AG08396 (cell line): ENCODE measurements at regions not wholly inside any gene's neighbourhood (a gene's known extent, or its start where the extent isn't known, plus 50 kb on each side); places are given as distances from the start of the nearest gene placed in this dataset.

Experiments
- DNase-seq: peaks from one replicate; pipeline ENCODE4 v3.0.0; 2012; ENCODE audit warnings: low spot score, mixed read lengths

DNA sequence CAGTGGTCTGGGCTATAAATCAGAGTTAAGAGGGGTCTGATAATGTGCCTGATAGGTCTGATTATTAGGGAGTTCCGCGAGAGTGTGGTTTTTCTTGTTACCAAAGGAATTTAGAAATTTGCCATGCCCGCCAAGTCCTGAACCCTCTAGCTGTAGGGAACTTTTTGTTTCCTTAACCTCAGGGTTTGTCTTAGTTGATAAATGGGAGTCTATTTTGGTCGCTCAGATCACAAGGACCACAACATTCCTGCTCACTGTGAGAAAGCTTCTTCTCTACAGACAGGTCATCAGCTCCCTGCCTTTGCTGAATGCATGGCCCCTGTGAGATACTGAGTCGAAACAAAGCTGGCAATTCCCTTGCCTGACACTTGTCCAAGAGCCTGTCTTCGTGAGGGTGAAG is 497.8 kb downstream of the HS3ST4 start:
- DNase-seq: no peak

- no peak for DNase-seq
These were observed 502.8 kb downstream of the HS3ST4 start for GRCh38 chr16:26194526-26194925.

DNA sequence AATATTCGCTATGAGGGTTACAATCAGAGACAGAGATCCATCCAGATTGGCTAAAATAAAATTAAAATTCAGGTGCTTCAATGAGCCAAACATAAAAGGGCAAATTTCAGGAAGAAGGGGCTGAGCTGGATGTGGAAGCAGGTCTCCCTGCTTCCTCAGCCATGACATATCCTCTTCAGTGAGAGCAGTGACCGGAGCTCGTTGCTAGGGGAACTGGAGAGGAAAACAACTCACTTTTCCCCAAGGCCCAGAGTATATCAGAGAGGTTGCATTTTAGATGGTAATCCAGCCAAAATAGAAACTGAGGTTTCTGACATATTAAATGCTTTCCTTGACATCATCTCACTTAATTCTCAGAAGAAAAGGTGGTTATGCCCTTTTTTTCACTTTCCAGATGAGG is 503.5 kb downstream of the HS3ST4 start:
- DNase-seq: no peak

GRCh38 chr16:26196310-26196709 is 504.6 kb downstream of the HS3ST4 start:
- DNase-seq: no peak

DNA sequence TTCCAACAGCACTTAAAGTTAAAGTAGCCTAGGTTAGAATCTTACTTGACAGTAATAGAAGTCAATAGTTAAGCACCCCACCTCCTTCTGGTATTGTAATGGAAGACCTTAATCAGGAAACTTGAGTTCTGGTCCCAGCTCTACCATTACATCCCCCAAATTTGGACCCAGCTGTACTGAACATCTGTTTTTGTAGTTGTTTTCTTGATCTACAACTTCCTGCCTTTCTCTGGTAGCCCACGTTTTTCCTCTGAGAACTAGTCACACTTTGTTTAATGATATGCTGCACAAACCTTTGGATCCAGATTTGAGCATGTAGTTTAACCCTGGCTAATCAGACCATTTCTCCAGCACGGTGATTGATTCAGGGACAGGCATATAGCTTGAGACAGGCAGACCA is 505.0 kb downstream of the HS3ST4 start:
- no peak for DNase-seq

GRCh38 chr16:26197707-26198106 is 505.9 kb downstream of the HS3ST4 start:
- DNase-seq: no peak

GRCh38 chr16:26198221-26198620 is 506.5 kb downstream of the HS3ST4 start:
- DNase-seq: no peak

DNA sequence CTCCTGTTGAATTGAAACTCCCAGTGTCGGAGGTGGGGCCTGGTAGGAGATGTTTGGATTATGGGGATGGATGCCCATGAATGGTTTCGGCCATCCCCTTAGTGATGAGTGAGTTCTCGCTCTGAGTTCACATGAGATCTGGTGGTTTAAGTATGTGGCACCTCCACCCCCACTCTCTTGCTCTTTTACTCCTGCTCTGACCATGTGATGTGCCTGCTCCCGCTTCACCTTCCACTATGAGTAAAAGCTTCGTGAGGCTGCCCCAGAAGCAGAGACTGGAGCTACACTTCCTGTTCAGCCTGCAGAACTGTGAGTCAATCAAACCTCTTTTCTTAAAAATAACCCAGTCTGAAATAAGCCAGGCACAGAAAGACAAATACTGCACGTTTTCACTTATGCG is 512.4 kb downstream of the HS3ST4 start:
- DNase-seq: no peak

GRCh38 chr16:26211542-26211941 is 519.8 kb downstream of the HS3ST4 start:
- no peak for DNase-seq

DNA sequence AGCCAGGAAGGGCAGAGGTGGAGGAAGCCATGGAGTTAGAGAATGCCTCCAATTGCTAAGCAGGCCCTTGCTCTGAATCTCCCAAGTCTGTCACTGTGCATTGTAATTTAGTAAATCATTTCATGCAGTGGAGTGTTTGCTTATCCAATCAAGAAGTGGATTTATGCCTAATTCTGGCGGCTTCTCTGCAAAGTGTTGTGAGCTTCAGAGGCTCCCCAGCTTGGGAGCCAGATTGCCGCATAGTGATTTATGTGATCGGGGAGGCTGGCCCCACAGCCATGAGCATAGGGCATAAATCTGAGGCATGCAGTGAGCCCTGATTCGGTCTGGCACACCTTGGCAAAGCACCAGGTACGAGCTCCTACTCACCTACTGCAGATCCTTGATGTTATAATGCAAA is 520.8 kb downstream of the HS3ST4 start:
- DNase-seq: no peak

DNA sequence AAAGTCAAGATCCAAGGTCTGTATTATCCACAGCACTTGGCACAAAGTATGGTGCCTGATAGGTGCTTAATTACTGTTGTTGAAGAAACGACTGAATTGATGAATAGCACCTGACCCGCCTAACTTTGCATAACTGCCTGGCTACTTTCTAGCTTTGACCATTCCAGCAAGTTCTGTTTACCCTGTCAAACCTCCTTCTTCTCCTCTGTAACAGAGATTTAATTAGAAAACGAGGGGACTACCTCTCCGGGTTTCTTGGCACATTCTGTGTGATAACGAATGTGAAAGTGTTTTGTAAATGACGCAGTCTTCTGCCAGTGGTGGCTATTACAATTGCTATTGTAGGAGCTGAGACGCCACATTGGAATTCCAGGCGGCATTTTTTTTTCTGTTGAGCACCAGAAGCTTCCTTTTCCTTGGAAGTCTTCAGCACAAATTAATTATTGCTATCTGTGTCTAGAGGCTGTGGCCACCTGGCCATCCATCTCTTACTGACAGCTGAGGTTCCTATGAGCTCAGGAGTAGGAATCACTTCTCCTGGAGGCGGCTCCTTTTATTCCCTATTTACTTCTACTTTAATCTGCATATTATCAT is 522.9 kb downstream of the HS3ST4 start:
- no peak for DNase-seq

DNA sequence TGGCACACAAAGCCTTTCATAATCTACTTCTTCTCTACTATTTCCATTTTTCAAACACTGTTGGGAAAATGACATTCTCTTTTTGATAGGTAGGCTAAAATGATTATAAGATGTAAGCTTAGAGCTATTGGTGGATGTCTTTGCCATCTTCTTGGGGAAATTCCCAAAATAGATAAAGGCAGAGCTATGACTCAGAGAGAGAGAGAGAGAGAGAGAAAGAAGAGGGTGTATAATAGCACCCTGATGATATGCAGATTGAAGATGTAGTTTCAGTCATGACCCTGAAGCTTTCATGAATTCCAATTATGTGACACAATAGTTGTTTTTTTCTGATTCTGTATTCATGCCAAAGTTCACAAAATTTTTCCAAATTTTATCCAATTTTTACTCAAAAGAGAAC is 529.1 kb downstream of the HS3ST4 start:
- DNase-seq: no peak

- DNase-seq: no peak
These were observed 539.9 kb downstream of the HS3ST4 start for GRCh38 chr16:26231647-26232046.

- DNase-seq: no peak
These were observed 549.0 kb downstream of the HS3ST4 start for GRCh38 chr16:26240807-26241206.

GRCh38 chr16:26247063-26247462 is 555.3 kb downstream of the HS3ST4 start:
- no peak for DNase-seq

- DNase-seq: no peak
These were observed 560.8 kb downstream of the HS3ST4 start for GRCh38 chr16:26252598-26252997.

DNA sequence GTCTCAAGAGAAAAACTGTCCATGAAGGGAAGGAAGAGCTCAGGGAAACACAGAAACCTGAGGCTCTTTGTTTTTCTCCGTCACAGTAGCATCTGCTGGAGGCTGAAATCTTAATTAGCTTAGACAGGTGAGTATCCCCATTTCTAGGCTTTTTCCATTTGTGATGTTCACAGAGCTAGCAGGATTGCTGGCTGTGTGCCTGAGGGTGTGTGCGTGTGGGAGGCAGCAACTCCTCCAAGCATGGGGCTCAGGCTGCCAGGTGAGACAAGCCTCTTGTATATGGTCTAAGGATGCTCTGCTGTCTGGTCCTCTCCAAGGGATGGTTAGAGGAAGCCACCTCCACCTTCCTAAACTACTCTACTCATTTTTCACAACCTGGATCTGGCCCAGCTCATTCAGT is 569.9 kb downstream of the HS3ST4 start:
- DNase-seq: no peak

- no peak for DNase-seq
These were observed 571.6 kb downstream of the HS3ST4 start for GRCh38 chr16:26263406-26263805.

- DNase-seq: no peak
These were observed 575.9 kb downstream of the HS3ST4 start for GRCh38 chr16:26267641-26268040.

DNA sequence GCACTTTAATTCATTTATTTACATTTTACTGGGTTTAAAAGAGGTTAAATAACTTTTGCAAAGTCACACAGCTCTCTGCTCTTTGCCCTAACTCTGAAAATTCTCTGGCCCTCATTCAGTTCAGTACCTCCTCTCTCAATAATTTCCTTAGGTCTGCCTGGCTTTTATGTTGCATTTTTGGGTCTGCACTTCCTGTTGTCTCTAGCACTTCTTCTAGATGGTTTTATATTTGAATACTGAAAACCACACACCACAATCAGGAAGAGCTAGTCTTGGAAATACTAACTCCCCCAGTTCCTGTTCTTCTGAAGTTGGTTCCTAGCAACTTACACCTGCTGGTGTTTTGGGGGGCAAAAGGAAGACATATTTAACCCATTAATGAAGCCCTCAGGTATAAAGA is 577.9 kb downstream of the HS3ST4 start:
- no peak for DNase-seq

- no peak for DNase-seq
These were observed 581.8 kb downstream of the HS3ST4 start for GRCh38 chr16:26273607-26274006.

DNA sequence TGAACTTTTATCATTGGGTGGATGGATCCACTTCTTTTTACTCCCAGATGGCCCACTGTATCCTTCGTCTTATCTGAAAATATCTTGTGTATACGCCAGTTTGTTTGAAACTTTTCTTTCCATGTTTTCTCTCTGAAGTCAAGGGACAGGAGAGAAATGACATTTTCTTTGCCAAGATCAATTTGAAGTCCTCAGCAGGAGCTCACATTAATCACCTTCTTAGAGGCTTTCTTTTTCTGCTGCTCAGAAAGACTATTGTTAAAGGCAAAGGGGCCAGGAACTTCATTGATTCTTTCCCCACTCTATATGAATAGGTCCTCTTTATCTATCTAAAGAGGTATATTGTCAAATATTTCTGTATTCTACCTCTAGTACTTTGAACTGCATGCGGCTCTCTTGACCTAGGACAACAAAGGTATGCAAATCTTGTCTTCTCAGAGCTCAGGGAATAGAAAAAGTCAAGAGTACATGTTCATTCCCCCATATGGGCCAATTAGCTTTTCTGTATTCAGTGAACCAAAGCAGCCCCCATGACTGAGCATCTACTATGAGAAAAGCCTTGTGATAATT is 583.3 kb downstream of the HS3ST4 start:
- no peak for DNase-seq

GRCh38 chr16:26276289-26276688 is 584.5 kb downstream of the HS3ST4 start:
- DNase-seq: no peak

GRCh38 chr16:26281381-26282110 is 589.8 kb downstream of the HS3ST4 start:
- DNase-seq: no peak
